WERI-Rb-1 (cell line): ENCODE measurements at regions not wholly inside any gene's neighbourhood (a gene's known extent, or its start where the extent isn't known, plus 50 kb on each side); places are given as distances from the start of the nearest gene placed in this dataset.
"Not testable (repeated sequence)": the region's sequence is repeated elsewhere in the genome, so short reads cannot be mapped to it uniquely, and the experiment has no call there.

ENCODE experiments used
- DNase-seq: peaks from one replicate; pipeline ENCODE4 v3.0.0-alpha.2; 2020
- H3K27ac ChIP-seq: fragments of 250-450 bp; sonication (Bioruptor Pico); 2 replicates; pipeline ENCODE4 v1.5.1; 2020; ENCODE audit warnings: mild to moderate bottlenecking, moderate library complexity
- H3K27me3 ChIP-seq: fragments of 250-450 bp; sonication (Bioruptor Pico); 2 replicates; pipeline ENCODE4 v1.5.1; 2021; ENCODE audit warnings: mild to moderate bottlenecking, low read depth, moderate library complexity; ENCODE audit not compliant: insufficient read depth, severe bottlenecking
- H3K36me3 ChIP-seq: fragments of 250-450 bp; sonication (Bioruptor Pico); 2 replicates; pipeline ENCODE4 v1.5.1; 2020; ENCODE audit warnings: mild to moderate bottlenecking, moderate library complexity
- H3K4me3 ChIP-seq: 2 replicates; pipeline ENCODE4 v1.5.1; 2011; ENCODE audit warnings: low read depth, mild to moderate bottlenecking, control low read depth, low read length
- H3K9me3 ChIP-seq: fragments of 250-450 bp; sonication (Bioruptor Pico); 2 replicates; pipeline ENCODE4 v1.5.1; 2021; ENCODE audit warnings: mild to moderate bottlenecking, moderate library complexity; ENCODE audit not compliant: severe bottlenecking
- TF ChIP-seq, protein P1 (sequence below): IDR thresholded peaks from 2 replicates; pipeline ENCODE4 v1.5.1; 2011; ENCODE audit warnings: low read depth, mild to moderate bottlenecking, control low read depth, inconsistent platforms, low read length

DNA sequence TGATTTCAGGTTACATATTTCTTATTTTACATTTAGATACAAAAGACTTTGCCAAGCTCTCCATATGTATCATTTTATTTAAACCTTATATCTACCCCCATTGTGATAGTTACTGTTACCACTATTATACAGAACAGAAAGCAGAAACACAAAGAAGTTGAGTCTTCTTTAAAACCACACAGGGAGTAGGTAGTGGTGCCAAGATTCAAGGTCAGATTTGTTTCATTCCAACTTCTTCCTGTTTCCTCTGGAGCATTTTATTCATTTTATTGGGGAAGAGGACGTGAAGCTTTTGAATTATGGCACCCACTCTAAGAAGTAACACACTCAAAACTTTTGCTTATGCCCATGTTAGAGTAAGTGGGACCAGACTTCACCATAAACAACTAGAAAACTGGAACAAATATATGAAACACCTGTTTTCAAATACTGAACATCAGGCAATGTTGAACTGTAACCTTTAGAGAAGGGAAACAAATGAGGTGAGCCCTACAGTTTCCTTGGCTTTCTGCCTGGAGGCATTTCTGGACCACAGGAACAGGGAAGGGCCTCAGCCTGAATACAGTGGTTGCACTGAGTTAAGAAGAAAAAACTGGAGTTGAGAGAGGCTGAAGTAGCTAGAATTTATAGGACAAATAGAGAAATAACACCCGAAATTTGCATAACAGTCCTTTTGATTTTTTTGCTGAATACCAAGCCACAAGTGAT lies 160.4 kb upstream of the SSTR1 start:
- TF ChIP-seq, protein P1, sequence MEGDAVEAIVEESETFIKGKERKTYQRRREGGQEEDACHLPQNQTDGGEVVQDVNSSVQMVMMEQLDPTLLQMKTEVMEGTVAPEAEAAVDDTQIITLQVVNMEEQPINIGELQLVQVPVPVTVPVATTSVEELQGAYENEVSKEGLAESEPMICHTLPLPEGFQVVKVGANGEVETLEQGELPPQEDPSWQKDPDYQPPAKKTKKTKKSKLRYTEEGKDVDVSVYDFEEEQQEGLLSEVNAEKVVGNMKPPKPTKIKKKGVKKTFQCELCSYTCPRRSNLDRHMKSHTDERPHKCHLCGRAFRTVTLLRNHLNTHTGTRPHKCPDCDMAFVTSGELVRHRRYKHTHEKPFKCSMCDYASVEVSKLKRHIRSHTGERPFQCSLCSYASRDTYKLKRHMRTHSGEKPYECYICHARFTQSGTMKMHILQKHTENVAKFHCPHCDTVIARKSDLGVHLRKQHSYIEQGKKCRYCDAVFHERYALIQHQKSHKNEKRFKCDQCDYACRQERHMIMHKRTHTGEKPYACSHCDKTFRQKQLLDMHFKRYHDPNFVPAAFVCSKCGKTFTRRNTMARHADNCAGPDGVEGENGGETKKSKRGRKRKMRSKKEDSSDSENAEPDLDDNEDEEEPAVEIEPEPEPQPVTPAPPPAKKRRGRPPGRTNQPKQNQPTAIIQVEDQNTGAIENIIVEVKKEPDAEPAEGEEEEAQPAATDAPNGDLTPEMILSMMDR: no peak
- no peaks in the 10 kb centered on the region for H3K27me3 ChIP-seq
- no peak overlapping the region for H3K4me3 ChIP-seq
- H3K9me3 ChIP-seq: no peaks in the 10 kb centered on the region
- H3K27ac ChIP-seq: no peak overlapping the region
- DNase-seq: no peak
- H3K36me3 ChIP-seq: no peaks in the 10 kb centered on the region

DNA sequence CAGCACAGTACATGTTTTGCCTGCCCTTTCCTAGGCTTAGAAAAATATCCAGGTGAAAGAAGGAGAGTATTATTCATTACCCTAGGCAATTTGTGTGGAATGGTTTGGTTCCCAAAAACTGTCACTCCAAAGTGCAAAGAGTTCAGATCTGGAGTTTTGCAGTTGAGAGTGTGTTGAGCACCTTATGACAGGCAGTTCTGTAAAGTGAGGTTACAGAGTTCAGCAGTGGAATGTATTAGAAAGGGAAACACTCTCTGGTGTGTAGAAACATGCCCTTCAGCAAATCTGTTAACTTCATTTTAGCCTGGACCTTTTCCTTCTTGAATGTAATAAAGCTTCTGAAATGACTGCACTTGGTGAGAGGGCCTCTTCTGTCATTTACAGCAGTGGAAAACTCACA lies 154.0 kb upstream of the SSTR1 start:
- TF ChIP-seq, protein P1: no peak
- no peaks in the 10 kb centered on the region for H3K27me3 ChIP-seq
- H3K4me3 ChIP-seq: no peak overlapping the region
- H3K36me3 ChIP-seq: no peaks in the 10 kb centered on the region
- DNase-seq: no peak
- no peaks in the 10 kb centered on the region for H3K9me3 ChIP-seq
- no peak overlapping the region for H3K27ac ChIP-seq

DNA sequence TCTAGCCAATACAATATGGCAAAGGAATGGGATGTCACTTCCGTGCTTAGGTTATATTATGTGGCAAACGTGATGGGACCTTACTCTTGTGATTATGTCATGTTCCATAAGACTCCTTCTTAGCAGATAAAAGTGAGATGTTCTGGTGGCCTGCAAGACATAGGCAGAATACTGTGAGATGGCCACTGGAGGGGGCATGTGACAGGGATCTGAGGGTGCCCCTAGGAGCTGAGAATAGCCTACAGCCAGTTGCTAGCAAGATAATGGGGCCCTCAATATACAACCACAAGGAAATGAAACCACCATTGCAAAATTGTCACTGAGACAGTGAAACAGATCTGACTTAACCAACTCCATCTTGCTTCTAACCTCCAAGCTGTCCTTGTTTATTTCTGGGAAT lies 151.4 kb upstream of the SSTR1 start:
- Histone ChIP-seq H3K9me3 (no peaks in the 10 kb centered on the region), H3K27ac (no peak overlapping the region), H3K27me3 (no peaks in the 10 kb centered on the region), H3K36me3 (no peaks in the 10 kb centered on the region), H3K4me3 (no peak overlapping the region)
- TF ChIP-seq, protein P1: no peak
- peak; percentile 9 for DNase-seq

DNA sequence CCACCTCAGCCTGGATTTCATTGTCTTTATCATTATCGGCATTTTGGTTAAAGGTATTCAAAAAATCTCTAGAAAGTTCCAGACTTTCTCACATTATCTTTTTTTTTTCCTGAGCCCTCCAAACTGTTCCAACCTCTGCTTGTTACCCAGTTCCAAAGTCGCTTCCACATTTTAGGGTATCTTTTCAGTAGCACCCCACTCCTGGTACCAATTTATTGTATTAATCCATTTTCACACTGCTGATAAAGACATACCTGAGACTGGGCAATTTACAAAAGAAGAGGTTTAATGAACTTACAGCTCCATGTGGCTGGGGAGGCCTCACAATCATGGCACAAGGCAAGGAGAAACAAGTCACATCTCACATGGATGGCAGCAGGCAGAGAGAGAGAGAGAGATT lies 145.5 kb upstream of the SSTR1 start:
- not testable (repeated sequence) for DNase-seq, H3K27me3 ChIP-seq, H3K4me3 ChIP-seq, H3K9me3 ChIP-seq, H3K36me3 ChIP-seq, H3K27ac ChIP-seq

DNA sequence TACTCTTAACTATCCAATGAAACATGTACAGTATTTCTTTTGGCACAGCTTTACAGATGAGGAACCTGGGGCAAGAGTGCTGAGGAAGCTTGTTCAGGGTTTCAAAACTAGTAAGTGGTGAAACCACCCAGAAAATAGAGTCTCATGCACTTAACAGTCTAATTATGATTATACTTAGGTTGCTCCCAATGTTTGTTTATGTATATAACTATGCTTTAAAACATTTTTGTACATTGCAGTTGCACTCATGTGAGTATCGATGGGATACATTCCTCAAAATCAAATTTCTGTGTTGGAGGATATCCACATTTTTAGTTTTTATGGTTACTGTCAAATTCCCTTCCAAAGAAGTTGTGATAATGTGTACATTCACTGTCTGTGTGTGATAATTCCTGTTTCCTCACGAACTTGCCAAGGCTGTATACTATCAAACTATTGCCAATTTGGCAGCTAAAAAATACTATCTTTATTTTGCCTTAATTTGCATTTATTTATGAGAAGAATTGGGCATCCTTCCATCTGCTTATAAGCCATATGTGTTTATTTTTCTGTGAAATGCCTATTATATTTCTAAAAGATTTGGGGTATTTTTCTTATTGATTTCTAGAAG lies 143.9 kb upstream of the SSTR1 start:
- H3K9me3 ChIP-seq: no peaks in the 10 kb centered on the region
- H3K36me3 ChIP-seq: no peaks in the 10 kb centered on the region
- no peak overlapping the region for H3K27ac ChIP-seq
- no peak overlapping the region for H3K4me3 ChIP-seq
- no peak for DNase-seq
- TF ChIP-seq, protein P1: no peak
- H3K27me3 ChIP-seq: peaks cover 8% of the 10 kb centered on the region

DNA sequence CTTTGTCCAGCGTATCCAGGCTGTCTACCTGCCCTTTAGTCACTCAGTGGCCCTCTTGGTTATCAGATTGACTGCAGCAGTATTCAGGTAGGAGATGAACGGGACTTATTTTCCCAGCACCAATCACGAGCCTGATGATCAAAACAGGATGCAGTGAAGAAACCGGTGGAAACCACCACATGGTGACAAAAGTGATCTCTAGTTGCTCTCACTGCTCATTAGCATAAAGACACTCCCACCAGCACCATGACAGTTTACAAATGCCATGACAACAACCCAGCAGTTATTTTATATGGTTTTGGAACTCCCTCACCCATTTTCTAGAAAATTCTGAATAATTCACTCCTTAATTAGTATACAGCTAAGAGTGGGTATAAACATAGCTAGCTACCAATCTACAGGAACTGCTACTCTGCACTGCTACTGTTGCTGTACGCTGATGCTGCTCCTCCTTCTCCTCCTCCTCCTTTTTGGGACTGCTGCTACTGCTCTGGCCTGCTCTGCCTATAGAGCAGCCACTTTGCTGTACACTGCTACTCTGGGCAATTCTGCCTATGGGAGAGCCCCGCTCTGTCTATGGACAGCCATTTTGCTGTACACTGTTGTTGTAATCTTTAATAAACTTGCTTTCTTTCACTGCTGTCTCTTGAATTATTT lies 142.5 kb upstream of the SSTR1 start:
- Histone ChIP-seq H3K27me3 (peaks cover 8% of the 10 kb centered on the region), H3K27ac (no peak overlapping the region), H3K36me3 (no peaks in the 10 kb centered on the region), H3K4me3 (no peak overlapping the region), H3K9me3 (no peaks in the 10 kb centered on the region)
- no peak for DNase-seq
- TF ChIP-seq, protein P1: no peak
